ENCODE measurements at regions not wholly inside any gene's neighbourhood (a gene's known extent, or its start where the extent isn't known, plus 50 kb on each side); places are given as distances from the start of the nearest gene placed in this dataset.

- no peak for TF ChIP-seq REST (IDR thresholded peaks at IDR 0.05; ENCODE audit: insufficient read depth in 1 of 2, low read depth in 2 of 2, low read length in 1 of 2)
- no peak; the same call in 1 of the 2 replicates for TF ChIP-seq CTCF (IDR thresholded peaks at IDR 0.05)
- TF ChIP-seq SIN3A (IDR thresholded peaks at IDR 0.05; ENCODE audit: borderline replicate concordance, insufficient read depth, low read depth, low read length) = no peak
- TF ChIP-seq POLR2AphosphoS5 (IDR thresholded peaks at IDR 0.05; ENCODE audit: low read depth, low read length) = no peak
- no peak for TF ChIP-seq TCF7L2 (IDR thresholded peaks at IDR 0.05; ENCODE audit: low read depth, low read length)
These were observed 61.1 kb upstream of the CIBAR2 start for GRCh38 chr16:85173146-85173980.
